ENCODE measurements at regions not wholly inside any gene's neighbourhood (a gene's known extent, or its start where the extent isn't known, plus 50 kb on each side); places are given as distances from the start of the nearest gene placed in this dataset.

GRCh38 chr3:166125179-166125578, 288.0 kb upstream of the BCHE start:
- ChIA-PET POLR2A (no interaction called here), CTCF (ENCODE audit: low intra/inter-chr PET ratio) (no interaction called here)
- Histone ChIP-seq H3K36me3 (ENCODE audit: control insufficient read depth, insufficient read depth, low read length) (no peaks in the 10 kb centered on the region), H3K27me3 (ENCODE audit: control insufficient read depth in 2 of 2, insufficient read depth in 2 of 2, low read length in 2 of 2) (no peaks in the 10 kb centered on the region), H3K9me1 (ENCODE audit: control insufficient read depth, insufficient read depth, low read length) (no peaks in the 10 kb centered on the region), H3K4me2 (ENCODE audit: insufficient read depth, low read length) (no peak overlapping the region), H3K9ac (ENCODE audit: insufficient read depth in 1 of 2, low read depth in 2 of 2, low read length in 2 of 2) (no peak overlapping the region), H3K9me3 (replicated peaks; ENCODE audit: control insufficient read depth, insufficient read depth, low read depth, low read length) (no peaks in the 10 kb centered on the region), H4K20me1 (replicated peaks; ENCODE audit: control insufficient read depth, insufficient read depth, low read length) (no peaks in the 10 kb centered on the region), H3K27ac (ENCODE audit: extremely low read depth, low read depth, low read length) (no peak overlapping the region), H2AFZ (ENCODE audit: low read depth, low read length) (no peak overlapping the region), H3K4me1 (replicated peaks in 1 of 2; ENCODE audit: control insufficient read depth in 2 of 2, insufficient read depth in 2 of 2, low read length in 2 of 2) (no peaks in the 10 kb centered on the region), H3K79me2 (ENCODE audit: control insufficient read depth, insufficient read depth, low read length) (no peaks in the 10 kb centered on the region), H3K4me3 (no peak overlapping the region)
- BruUV-seq (replicated peaks), result no TSS peak
- DNase-seq (ENCODE audit: extremely low read depth in 1 of 4, low spot score in 3 of 4) (no peak), ATAC-seq (no peak), FAIRE-seq (no peak)
- 0% methylated on average over 2 of the region's 2 CpGs for WGBS (ENCODE audit: insufficient coverage, low coverage, missing lambda C conversion rate)
- in situ Hi-C loops (cut with MboI) (no loop called here), intact Hi-C loops (cut with micrococcal nuclease) (no loop called here)
- TF ChIP-seq ZNF184 (CRISPR knock-in tag; IDR thresholded peaks at IDR 0.05), result no peak
- peak; percentile 33; the same call in 1 of the 2 replicates for TF ChIP-seq CEBPG (CRISPR knock-in tag; IDR thresholded peaks at IDR 0.05)
- TF ChIP-seq CEBPG (tag; conservative IDR thresholded peaks at IDR 0.05 in 1 of 2, IDR thresholded peaks at IDR 0.05 in 1 of 2), result no peak
- TF ChIP-seq CTCF (IDR thresholded peaks at IDR 0.05 in 2 of 3, conservative IDR thresholded peaks at IDR 0.05 in 1 of 3; ENCODE audit: insufficient read depth in 2 of 3, low read depth in 1 of 3, low read length in 3 of 3), result 0 out of 6 replicates have a peak, but pooled peaks of 1 of the 3 experiments have one; percentile 20

- CTCF ChIA-PET (ENCODE audit: low intra/inter-chr PET ratio), result no interaction called here
- FAIRE-seq (no peak), ATAC-seq (no peak), DNase-seq (ENCODE audit: extremely low read depth in 1 of 4, low spot score in 3 of 4) (no peak)
- BruUV-seq (replicated peaks), result no TSS peak
- intact Hi-C loops (cut with micrococcal nuclease) (no loop called here), in situ Hi-C loops (cut with MboI) (no loop called here)
- no peaks in the 10 kb centered on the region for H3K79me2 ChIP-seq (ENCODE audit: control insufficient read depth, insufficient read depth, low read length)
- no peaks in the 10 kb centered on the region for H3K4me1 ChIP-seq (replicated peaks in 1 of 2; ENCODE audit: control insufficient read depth in 2 of 2, insufficient read depth in 2 of 2, low read length in 2 of 2)
- no peak overlapping the region for H3K9ac ChIP-seq (ENCODE audit: insufficient read depth in 1 of 2, low read depth in 2 of 2, low read length in 2 of 2)
- H2AFZ ChIP-seq (ENCODE audit: low read depth, low read length), result no peak overlapping the region
- H3K4me3 ChIP-seq, result no peak overlapping the region
- no peaks in the 10 kb centered on the region for H3K27me3 ChIP-seq (ENCODE audit: control insufficient read depth in 2 of 2, insufficient read depth in 2 of 2, low read length in 2 of 2)
- no peaks in the 10 kb centered on the region for H3K9me1 ChIP-seq (ENCODE audit: control insufficient read depth, insufficient read depth, low read length)
- H3K36me3 ChIP-seq (ENCODE audit: control insufficient read depth, insufficient read depth, low read length), result no peaks in the 10 kb centered on the region
- POLR2A ChIA-PET, result no interaction called here
- H3K27ac ChIP-seq (ENCODE audit: extremely low read depth, low read depth, low read length), result no peak overlapping the region
- H3K9me3 ChIP-seq (replicated peaks; ENCODE audit: control insufficient read depth, insufficient read depth, low read depth, low read length), result no peaks in the 10 kb centered on the region
- H4K20me1 ChIP-seq (replicated peaks; ENCODE audit: control insufficient read depth, insufficient read depth, low read length), result no peaks in the 10 kb centered on the region
- no peak for TF ChIP-seq ZNF589 (CRISPR knock-in tag; IDR thresholded peaks at IDR 0.05; ENCODE audit: low read depth)
- TF ChIP-seq KDM5B (IDR thresholded peaks at IDR 0.05; ENCODE audit: insufficient replicate concordance, low read depth, low read length), result no peak
- TF ChIP-seq ZNF212 (CRISPR knock-in tag; IDR thresholded peaks at IDR 0.05), result no peak
- no peak for TF ChIP-seq SIN3A (IDR thresholded peaks at IDR 0.05; ENCODE audit: borderline replicate concordance in 2 of 2, control insufficient read depth in 1 of 2, low read depth in 2 of 2, low read length in 2 of 2)
- no peak for TF ChIP-seq NR1H2 (CRISPR knock-in tag; IDR thresholded peaks at IDR 0.05)
- no peak for TF ChIP-seq ZNF121 (CRISPR knock-in tag; conservative IDR thresholded peaks at IDR 0.05)
- no peak for TF ChIP-seq NKRF (IDR thresholded peaks at IDR 0.05; ENCODE audit: borderline replicate concordance)
- no peak overlapping the region for H3K4me2 ChIP-seq (ENCODE audit: insufficient read depth, low read length)
These were observed 286.4 kb upstream of the BCHE start for GRCh38 chr3:166123576-166123975.

All from K562 (cell line).